Cardiac muscle cell (in vitro differentiated cells and primary cell): ENCODE measurements at regions not wholly inside any gene's neighbourhood (a gene's known extent, or its start where the extent isn't known, plus 50 kb on each side); places are given as distances from the start of the nearest gene placed in this dataset.

ENCODE experiments used
- DNase-seq, 2 donors: peaks; one replicate each; pipeline versions ENCODE4 v3.0.0 to v3.0.0-alpha.2; 2010 to 2017; ENCODE audit warnings: low read depth in 1 of 2, low spot score in 1 of 2
- H3K27ac ChIP-seq: fragments of 200-600 bp; sonication (generic); 2 replicates; pipeline ENCODE4 v1.5.1; 2016
- H3K27me3 ChIP-seq: fragments of 200-600 bp; sonication (generic); 2 replicates; pipeline ENCODE4 v1.6.0; 2016; ENCODE audit warnings: control low read depth
- H3K36me3 ChIP-seq: fragments of 200-600 bp; sonication (generic); 2 replicates; pipeline ENCODE4 v1.5.1; 2016; ENCODE audit warnings: control low read depth
- H3K4me1 ChIP-seq: fragments of 200-600 bp; sonication (generic); 2 replicates; pipeline ENCODE4 v1.8.1; 2017; ENCODE audit warnings: low read depth, mild to moderate bottlenecking, mixed run types
- H3K4me3 ChIP-seq: fragments of 200-600 bp; sonication (generic); 2 replicates; pipeline ENCODE4 v1.5.1; 2016; ENCODE audit warnings: mild to moderate bottlenecking
- H3K9me3 ChIP-seq: fragments of 200-600 bp; sonication (generic); 2 replicates; pipeline ENCODE4 v1.5.1; 2017; ENCODE audit warnings: low read depth, mild to moderate bottlenecking, control low read depth
- CTCF ChIP-seq: IDR thresholded peaks from 2 replicates; pipeline ENCODE4 v1.5.1; 2012; ENCODE audit warnings: low read depth, mild to moderate bottlenecking, low read length

DNA sequence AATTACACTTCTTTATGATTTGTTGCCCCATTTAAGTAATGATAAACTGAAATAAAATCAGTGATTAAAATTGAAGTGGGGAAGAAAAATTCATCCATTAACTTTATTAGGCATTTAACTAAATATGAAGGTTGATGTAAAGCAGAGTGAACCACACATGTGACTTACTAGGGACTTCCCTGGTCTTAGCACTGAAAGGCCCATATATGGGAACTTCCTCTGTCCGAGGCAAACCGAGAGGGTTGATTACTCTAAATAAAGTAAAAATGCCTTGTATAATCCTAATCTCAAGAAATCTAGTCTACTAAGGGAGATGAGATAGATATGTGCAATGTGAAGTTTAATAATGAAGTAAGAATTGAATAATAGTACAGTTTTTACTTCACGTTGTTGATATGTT lies 403.9 kb upstream of the RPS6KA3 start:
- DNase-seq = no peak
- Histone ChIP-seq H3K4me3 (no peak overlapping the region), H3K27me3 (no peaks in the 10 kb centered on the region), H3K9me3 (no peaks in the 10 kb centered on the region), H3K4me1 (no peaks in the 10 kb centered on the region), H3K36me3 (no peaks in the 10 kb centered on the region), H3K27ac (no peak overlapping the region)
- no peak for TF ChIP-seq CTCF

- Histone ChIP-seq H3K4me3 (no peak overlapping the region), H3K27ac (no peak overlapping the region), H3K27me3 (no peaks in the 10 kb centered on the region), H3K4me1 (no peaks in the 10 kb centered on the region), H3K36me3 (no peaks in the 10 kb centered on the region), H3K9me3 (no peaks in the 10 kb centered on the region)
- no peak for DNase-seq
- no peak for TF ChIP-seq CTCF
These were observed 401.8 kb upstream of the RPS6KA3 start for GRCh38 chrX:20668550-20668949.

DNA sequence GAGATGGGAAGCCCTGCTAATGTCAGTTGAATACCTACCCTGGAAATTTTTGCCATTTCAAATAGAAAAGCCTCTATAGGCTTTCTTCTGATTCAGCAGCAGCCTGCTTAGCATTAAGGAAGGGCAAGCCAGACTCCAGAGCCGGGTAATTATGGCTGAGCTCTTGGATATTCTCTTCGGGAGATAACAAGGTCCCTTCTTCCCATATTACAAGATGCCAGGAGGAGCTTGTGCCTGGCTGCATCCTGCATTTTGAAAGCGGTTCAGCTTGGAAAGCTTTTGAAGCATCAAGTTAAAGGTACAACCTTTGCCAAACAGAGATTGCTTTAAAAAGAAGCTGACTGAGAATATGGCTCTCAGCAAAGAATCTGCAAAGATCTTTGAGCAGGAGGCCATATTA lies 399.6 kb upstream of the RPS6KA3 start:
- no peak for TF ChIP-seq CTCF
- Histone ChIP-seq H3K4me1 (no peaks in the 10 kb centered on the region), H3K9me3 (no peaks in the 10 kb centered on the region), H3K27ac (no peak overlapping the region), H3K36me3 (no peaks in the 10 kb centered on the region), H3K27me3 (no peaks in the 10 kb centered on the region), H3K4me3 (no peak overlapping the region)
- DNase-seq = no peak

DNA sequence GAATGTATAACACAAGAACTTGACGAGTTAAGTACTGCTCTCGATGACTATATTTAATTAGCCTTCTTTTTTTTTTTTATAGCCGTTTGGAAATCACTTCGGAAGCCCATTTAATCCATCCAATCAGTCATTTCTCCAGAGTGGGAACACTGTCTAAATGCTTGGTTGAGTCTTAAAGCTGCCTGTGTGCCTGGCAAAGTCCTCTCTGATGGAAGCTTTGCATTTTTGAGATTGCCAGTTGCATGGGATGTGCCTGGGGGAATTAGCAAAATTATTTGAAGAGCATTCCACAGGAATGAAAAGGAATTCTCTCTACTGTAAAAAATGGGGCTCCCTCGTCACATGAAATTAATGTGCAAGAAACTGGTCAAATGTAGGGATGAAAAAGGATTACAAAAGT lies 398.8 kb upstream of the RPS6KA3 start:
- Histone ChIP-seq H3K4me3 (no peak overlapping the region), H3K9me3 (no peaks in the 10 kb centered on the region), H3K27me3 (no peaks in the 10 kb centered on the region), H3K4me1 (no peaks in the 10 kb centered on the region), H3K27ac (no peak overlapping the region), H3K36me3 (no peaks in the 10 kb centered on the region)
- TF ChIP-seq CTCF = no peak
- DNase-seq = no peak

DNA sequence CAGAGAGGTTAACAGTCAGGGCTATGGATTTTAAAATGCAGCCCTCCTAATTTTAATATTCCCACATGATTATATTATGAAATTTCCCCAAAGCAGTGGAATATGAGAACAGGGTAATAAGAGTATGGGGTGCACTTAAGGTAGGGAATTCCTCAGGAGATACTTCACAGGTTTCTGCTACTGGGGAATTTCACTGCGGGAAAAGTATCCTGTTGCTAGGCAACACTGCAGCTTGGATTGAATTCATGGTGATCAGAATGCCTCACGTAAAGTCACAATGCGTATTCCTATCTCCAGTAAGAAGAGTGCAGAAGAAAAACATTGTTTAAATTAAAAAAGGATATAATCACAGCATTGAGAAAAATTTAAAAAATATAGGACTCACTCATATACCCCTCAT lies 398.1 kb upstream of the RPS6KA3 start:
- no peaks in the 10 kb centered on the region for H3K9me3 ChIP-seq
- no peak for TF ChIP-seq CTCF
- H3K36me3 ChIP-seq = no peaks in the 10 kb centered on the region
- no peak overlapping the region for H3K4me3 ChIP-seq
- H3K27ac ChIP-seq = no peak overlapping the region
- DNase-seq = peak in 1 of 2 donors; percentile 5
- no peaks in the 10 kb centered on the region for H3K27me3 ChIP-seq
- H3K4me1 ChIP-seq = no peaks in the 10 kb centered on the region

GRCh38 chrX:20664131-20664530 lies 397.4 kb upstream of the RPS6KA3 start:
- no peak overlapping the region for H3K4me3 ChIP-seq
- H3K27ac ChIP-seq = no peak overlapping the region
- DNase-seq = no peak
- no peaks in the 10 kb centered on the region for H3K27me3 ChIP-seq
- TF ChIP-seq CTCF = no peak
- H3K9me3 ChIP-seq = no peaks in the 10 kb centered on the region
- H3K4me1 ChIP-seq = no peaks in the 10 kb centered on the region
- H3K36me3 ChIP-seq = no peaks in the 10 kb centered on the region
